SU-DHL-6 (cell line): ENCODE measurements at regions not wholly inside any gene's neighbourhood (a gene's known extent, or its start where the extent isn't known, plus 50 kb on each side); places are given as distances from the start of the nearest gene placed in this dataset.

ENCODE experiments used
- EZH2phosphoT487 ChIP-seq: fragments of 200-600 bp; sonication (generic), shearing (Covaris generic); conservative IDR thresholded peaks from 2 replicates; pipeline ENCODE4 v1.6.1; 2018; ENCODE audit warnings: mild to moderate bottlenecking, antibody characterized with exemption, low read length, moderate library complexity, mixed read lengths
- TF ChIP-seq, protein P1 (sequence below): fragments of 200-600 bp; sonication (generic); IDR thresholded peaks from one replicate; pipeline ENCODE4 v1.5.1; 2017; ENCODE audit warnings: antibody characterized with exemption, mild to moderate bottlenecking, low read length, moderate library complexity; ENCODE audit not compliant: insufficient read depth, poor library complexity, severe bottlenecking

DNA sequence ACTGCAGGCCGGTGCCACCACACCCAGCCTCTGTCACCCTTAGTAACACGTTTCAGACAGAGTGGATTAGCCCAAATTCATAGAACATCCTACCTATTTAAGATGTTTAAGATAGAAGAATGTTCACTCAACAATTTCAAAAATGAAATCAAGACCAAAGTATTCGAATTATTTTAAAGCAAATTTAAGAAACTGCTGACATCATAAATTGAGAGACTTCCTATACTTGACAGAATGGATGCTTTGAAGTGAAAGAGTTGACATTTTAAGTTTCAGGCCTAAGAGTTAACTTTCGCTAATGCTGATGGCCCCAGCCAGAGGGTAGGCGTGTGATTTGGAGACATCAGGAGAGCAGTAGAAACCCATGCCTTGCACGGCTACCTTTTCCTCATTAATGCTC is 271.9 kb downstream of the SS18 start:
- TF ChIP-seq, protein P1, sequence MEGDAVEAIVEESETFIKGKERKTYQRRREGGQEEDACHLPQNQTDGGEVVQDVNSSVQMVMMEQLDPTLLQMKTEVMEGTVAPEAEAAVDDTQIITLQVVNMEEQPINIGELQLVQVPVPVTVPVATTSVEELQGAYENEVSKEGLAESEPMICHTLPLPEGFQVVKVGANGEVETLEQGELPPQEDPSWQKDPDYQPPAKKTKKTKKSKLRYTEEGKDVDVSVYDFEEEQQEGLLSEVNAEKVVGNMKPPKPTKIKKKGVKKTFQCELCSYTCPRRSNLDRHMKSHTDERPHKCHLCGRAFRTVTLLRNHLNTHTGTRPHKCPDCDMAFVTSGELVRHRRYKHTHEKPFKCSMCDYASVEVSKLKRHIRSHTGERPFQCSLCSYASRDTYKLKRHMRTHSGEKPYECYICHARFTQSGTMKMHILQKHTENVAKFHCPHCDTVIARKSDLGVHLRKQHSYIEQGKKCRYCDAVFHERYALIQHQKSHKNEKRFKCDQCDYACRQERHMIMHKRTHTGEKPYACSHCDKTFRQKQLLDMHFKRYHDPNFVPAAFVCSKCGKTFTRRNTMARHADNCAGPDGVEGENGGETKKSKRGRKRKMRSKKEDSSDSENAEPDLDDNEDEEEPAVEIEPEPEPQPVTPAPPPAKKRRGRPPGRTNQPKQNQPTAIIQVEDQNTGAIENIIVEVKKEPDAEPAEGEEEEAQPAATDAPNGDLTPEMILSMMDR = no peak
- TF ChIP-seq EZH2phosphoT487 = no peak
